H1 (cell line): ENCODE measurements at regions not wholly inside any gene's neighbourhood (a gene's known extent, or its start where the extent isn't known, plus 50 kb on each side); places are given as distances from the start of the nearest gene placed in this dataset.

Source experiments
- CTCF ChIA-PET: fragments of 300-600 bp; sonication (Branson Sonifier 250); formaldehyde crosslinking; loops from one replicate; lab custom pipeline; 2021; ENCODE audit not compliant: partially characterized antibody; lab: Charles Lee
- POLR2A ChIA-PET: fragments of 300-600 bp; sonication (Branson Sonifier 250); formaldehyde crosslinking; loops from one replicate; lab custom pipeline; 2021; ENCODE audit warnings: inconsistent platforms; ENCODE audit not compliant: partially characterized antibody; lab: Charles Lee
- DNase-seq, 2 experiments: peaks; one replicate each; pipeline versions ENCODE4 v3.0.0 to v3.0.0-alpha.2; 2010 to 2022; ENCODE audit warnings: low spot score in 2 of 2, low read depth in 1 of 2, mixed read lengths in 1 of 2
- FAIRE-seq: peaks from 2 replicates; lab custom pipeline; 2011; peaks lifted over from hg19 to GRCh38; lab: Jason Lieb, UNC
- H2AFZ ChIP-seq: 2 replicates; pipeline ENCODE4 v1.8.1; 2012; ENCODE audit warnings: low read length, inconsistent platforms
- H2AK5ac ChIP-seq: 2 replicates; pipeline ENCODE4 v1.6.1; 2013; ENCODE audit warnings: low read depth, low read length
- H2BK120ac ChIP-seq: replicated peaks from 2 replicates; pipeline ENCODE3; 2013; ENCODE audit warnings: low read depth, low read length, inconsistent platforms
- H2BK12ac ChIP-seq: 2 replicates; pipeline ENCODE4 v1.6.1; 2013; ENCODE audit warnings: low read depth, low read length
- H2BK15ac ChIP-seq: 2 replicates; pipeline ENCODE4 v1.6.1; 2013; ENCODE audit warnings: low read length
- H2BK20ac ChIP-seq: 2 replicates; pipeline ENCODE4 v1.6.1; 2013; ENCODE audit warnings: low read length
- H2BK5ac ChIP-seq: 2 replicates; pipeline ENCODE4 v1.6.1; 2013; ENCODE audit warnings: low read depth, low read length
- H3K14ac ChIP-seq: 2 replicates; pipeline ENCODE4 v1.6.1; 2013; ENCODE audit warnings: inconsistent platforms; ENCODE audit not compliant: insufficient read length
- H3K18ac ChIP-seq: 2 replicates; pipeline ENCODE4 v1.6.1; 2013; ENCODE audit warnings: low read length; ENCODE audit errors: extremely low read depth
- H3K23ac ChIP-seq: 2 replicates; pipeline ENCODE4 v1.6.1; 2013; ENCODE audit warnings: inconsistent platforms; ENCODE audit not compliant: insufficient read length
- H3K23me2 ChIP-seq: 2 replicates; pipeline ENCODE4 v1.6.1; 2013; ENCODE audit warnings: low read depth, low read length
- H3K27ac ChIP-seq: 2 replicates; pipeline ENCODE4 v1.6.1; 2011; ENCODE audit warnings: low read depth, low read length, inconsistent platforms
- H3K27me3 ChIP-seq, 4 experiments: replicated peaks in 1 of 4; 1 replicate in 1 of 4; 2 replicates in 3 of 4; pipeline versions ENCODE4 v1.6.1 to v1.8.1; 2011 to 2013; ENCODE audit warnings: low read length in 3 of 4, mild to moderate bottlenecking in 3 of 4, inconsistent platforms in 2 of 4, mixed read lengths in 2 of 4, moderate library complexity in 1 of 4; ENCODE audit not compliant: control insufficient read depth in 3 of 4, insufficient read depth in 3 of 4; ENCODE audit errors: extremely low read depth in 1 of 4
- H3K36me3 ChIP-seq, 4 experiments: 2 replicates each; pipeline versions ENCODE4 v1.6.1 to v1.8.1; 2011 to 2013; ENCODE audit warnings: mild to moderate bottlenecking in 4 of 4, low read length in 3 of 4, moderate library complexity in 2 of 4, control low read depth in 1 of 4, inconsistent platforms in 1 of 4; ENCODE audit not compliant: insufficient read depth in 4 of 4, control insufficient read depth in 2 of 4
- H3K4ac ChIP-seq: replicated peaks from 2 replicates; pipeline ENCODE3; 2013; ENCODE audit warnings: low read length, low read depth, mixed read lengths, inconsistent platforms; ENCODE audit not compliant: insufficient read length
- H3K4me1 ChIP-seq, 4 experiments: replicated peaks in 1 of 4; 1 replicate in 1 of 4; 2 replicates in 3 of 4; pipeline versions ENCODE4 v1.6.1 to v1.8.1; 2011 to 2013; ENCODE audit warnings: low read length in 3 of 4, inconsistent platforms in 2 of 4, mixed read lengths in 1 of 4; ENCODE audit not compliant: insufficient read depth in 4 of 4, control insufficient read depth in 3 of 4
- H3K4me2 ChIP-seq, 2 experiments: 2 replicates each; pipeline versions ENCODE4 v1.6.1 to v1.8.1; 2011 to 2013; ENCODE audit warnings: low read depth in 2 of 2, low read length in 2 of 2, control low read depth in 1 of 2, inconsistent platforms in 1 of 2, mild to moderate bottlenecking in 1 of 2; ENCODE audit not compliant: insufficient read depth in 1 of 2
- H3K4me3 ChIP-seq, 4 experiments: fragments of 200-600, 300-600 bp in 1 of 4; sonication (generic), shearing (Covaris generic), sonication (Bioruptor Twin) in 1 of 4; 2 replicates each; pipeline versions ENCODE4 v1.5.1 to v1.8.1; 2011 to 2016; ENCODE audit warnings: low read length in 4 of 4, low read depth in 3 of 4, control low read depth in 2 of 4, inconsistent platforms in 2 of 4, mild to moderate bottlenecking in 2 of 4, mixed read lengths in 1 of 4, moderate library complexity in 1 of 4; ENCODE audit not compliant: insufficient read depth in 2 of 4; ENCODE audit errors: extremely low read depth in 1 of 4
- H3K56ac ChIP-seq: replicated peaks from 2 replicates; pipeline ENCODE3; 2013; ENCODE audit warnings: low read depth, mild to moderate bottlenecking, mixed read lengths, low read length, inconsistent platforms; ENCODE audit not compliant: insufficient read length
- H3K79me1 ChIP-seq: 2 replicates; pipeline ENCODE4 v1.6.1; 2013; ENCODE audit warnings: low read depth, low read length, control low read depth
- H3K79me2 ChIP-seq, 2 experiments: 2 replicates each; pipeline versions ENCODE4 v1.6.1 to v1.8.1; 2012 to 2013; ENCODE audit warnings: low read length in 2 of 2, mild to moderate bottlenecking in 2 of 2, inconsistent platforms in 1 of 2; ENCODE audit not compliant: insufficient read depth in 2 of 2, control insufficient read depth in 1 of 2
- H3K9ac ChIP-seq, 4 experiments: replicated peaks in 1 of 4; 1 replicate in 1 of 4; 2 replicates in 3 of 4; pipeline versions ENCODE4 v1.6.1 to v1.8.1; 2011 to 2013; ENCODE audit warnings: low read depth in 3 of 4, low read length in 3 of 4, control low read depth in 2 of 4, mild to moderate bottlenecking in 2 of 4, moderate library complexity in 2 of 4, inconsistent platforms in 1 of 4; ENCODE audit errors: extremely low read depth in 1 of 4
- H3K9me3 ChIP-seq, 2 experiments: 2 replicates each; pipeline versions ENCODE4 v1.6.1 to v1.8.1; 2012 to 2013; ENCODE audit warnings: mild to moderate bottlenecking in 2 of 2, moderate library complexity in 2 of 2, control low read depth in 1 of 2, inconsistent platforms in 1 of 2, low read depth in 1 of 2, low read length in 1 of 2, mixed read lengths in 1 of 2; ENCODE audit not compliant: insufficient read depth in 2 of 2
- H4K20me1 ChIP-seq, 2 experiments: replicated peaks in 1 of 2; 2 replicates each; pipeline versions ENCODE3 to v1.8.1; 2011 to 2013; ENCODE audit warnings: inconsistent platforms in 2 of 2, low read length in 2 of 2, mild to moderate bottlenecking in 1 of 2; ENCODE audit not compliant: insufficient read depth in 2 of 2, control insufficient read depth in 1 of 2
- H4K5ac ChIP-seq: 2 replicates; pipeline ENCODE4 v1.6.1; 2013; ENCODE audit warnings: low read length, low read depth, mixed read lengths, inconsistent platforms; ENCODE audit not compliant: insufficient read length
- H4K8ac ChIP-seq: 2 replicates; pipeline ENCODE4 v1.8.0; 2013; ENCODE audit warnings: mild to moderate bottlenecking, moderate library complexity, low read length, inconsistent platforms; ENCODE audit not compliant: insufficient read depth; ENCODE audit errors: extremely low read depth
- H4K91ac ChIP-seq: replicated peaks from 2 replicates; pipeline ENCODE3; 2013; ENCODE audit warnings: low read length, mixed read lengths, inconsistent platforms; ENCODE audit not compliant: insufficient read length
- CBX8 ChIP-seq: fragments of 300-800, 300-1000 bp; sonication (generic); IDR thresholded peaks from 2 replicates; pipeline ENCODE4 v1.7.1; 2016; ENCODE audit warnings: low read depth, low read length, borderline replicate concordance
- WGBS, 2 experiments: shearing (Covaris generic) in 1 of 2; methylation state at CpG; one replicate each; pipeline versions ENCODE4 v1.1.6 to v1.1.7; 2013 to 2015; ENCODE audit warnings: low lambda C conversion rate in 2 of 2, mixed read lengths in 2 of 2, inconsistent platforms in 1 of 2, low coverage in 1 of 2, missing lambda C conversion rate in 1 of 2; ENCODE audit not compliant: insufficient replicate concordance in 2 of 2, insufficient coverage in 1 of 2, insufficient read length in 1 of 2; ENCODE audit errors: extremely low coverage in 1 of 2, missing lambda C conversion rate in 1 of 2; 5-methylcytosine and 5-hydroxymethylcytosine counted together

GRCh38 chrY:17319916-17320315 lies 560.1 kb downstream of the CDY2B start:
- H3K9me3 ChIP-seq: no peaks in the 10 kb centered on the region
- H4K20me1 ChIP-seq: no peaks in the 10 kb centered on the region
- no peak overlapping the region for H2BK120ac ChIP-seq
- no peak overlapping the region for H2BK5ac ChIP-seq
- H2AK5ac ChIP-seq: no peak overlapping the region
- no peak overlapping the region for H3K14ac ChIP-seq
- FAIRE-seq (no peak), DNase-seq (no peak)
- H3K18ac ChIP-seq: no peak overlapping the region
- CTCF ChIA-PET: no interaction called here
- H3K4ac ChIP-seq: no peak overlapping the region
- no peaks in the 10 kb centered on the region for H3K27me3 ChIP-seq
- H3K4me2 ChIP-seq: no peak overlapping the region
- H3K56ac ChIP-seq: no peak overlapping the region
- no peaks in the 10 kb centered on the region for H3K79me1 ChIP-seq
- no peak overlapping the region for H2AFZ ChIP-seq
- no peak overlapping the region for H3K23ac ChIP-seq
- H3K9ac ChIP-seq: no peak overlapping the region
- no peak overlapping the region for H2BK15ac ChIP-seq
- H3K4me1 ChIP-seq: no peaks in the 10 kb centered on the region
- no peak overlapping the region for H2BK20ac ChIP-seq
- no peak overlapping the region for H4K91ac ChIP-seq
- H3K79me2 ChIP-seq: no peaks in the 10 kb centered on the region
- H4K8ac ChIP-seq: no peak overlapping the region
- no peaks in the 10 kb centered on the region for H3K36me3 ChIP-seq
- H2BK12ac ChIP-seq: no peak overlapping the region
- POLR2A ChIA-PET: no interaction called here
- no peak overlapping the region for H3K4me3 ChIP-seq
- no peak overlapping the region for H3K27ac ChIP-seq
- WGBS, 2 experiments: 92% methylated on average over 1 of the region's 1 CpG; no CpG with 5 or more reads in 1 of the 2 experiments
- no peak overlapping the region for H4K5ac ChIP-seq
- no peaks in the 10 kb centered on the region for H3K23me2 ChIP-seq
- no peak for TF ChIP-seq CBX8
